ENCODE measurements at regions not wholly inside any gene's neighbourhood (a gene's known extent, or its start where the extent isn't known, plus 50 kb on each side); places are given as distances from the start of the nearest gene placed in this dataset.
"Not testable (repeated sequence)": the region's sequence is repeated elsewhere in the genome, so short reads cannot be mapped to it uniquely, and the experiment has no call there.

DNA sequence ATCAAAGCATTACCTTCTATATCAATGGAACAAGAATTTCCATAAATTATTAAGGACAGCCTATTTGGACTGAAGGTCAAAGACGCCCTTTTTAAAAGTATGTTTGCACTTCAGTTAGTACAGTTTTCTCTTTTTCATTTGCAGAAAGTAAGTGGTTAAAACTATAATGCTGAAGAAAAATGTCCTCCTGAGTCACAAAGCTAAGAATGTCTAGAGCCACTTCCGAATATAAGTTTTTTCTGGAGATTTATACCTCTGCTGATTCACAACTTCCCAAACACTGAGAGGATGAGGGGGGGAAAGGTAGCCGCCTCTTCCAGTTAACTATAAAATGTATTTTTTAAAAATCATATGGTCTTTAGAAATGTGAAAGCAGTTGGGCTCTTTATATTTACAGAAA lies 84.9 kb downstream of the DUSP6 start:
- Mint-ChIP-seq H3K27me3 (ENCODE audit: low read depth) (no peaks in the 10 kb centered on the region), H3K9me3 (peaks cover 15% of the 10 kb centered on the region), H3K27ac (no peak overlapping the region), H3K36me3 (peaks cover 5% of the 10 kb centered on the region), H3K4me1 (peaks cover 8% of the 10 kb centered on the region), H3K4me3 (no peak overlapping the region)
- TF ChIP-seq CTCF (IDR thresholded peaks at IDR 0.05; ENCODE audit: unreplicated experiment), result no peak
- no peak for DNase-seq (ENCODE audit: low spot score in 2 of 2, unreplicated experiment in 2 of 2)

- not testable (repeated sequence) for H3K27me3 Mint-ChIP-seq (ENCODE audit: low read depth); H3K36me3 Mint-ChIP-seq; H3K4me1 Mint-ChIP-seq; H3K4me3 Mint-ChIP-seq; DNase-seq (ENCODE audit: low spot score in 2 of 2, unreplicated experiment in 2 of 2); H3K27ac Mint-ChIP-seq
- peaks cover 11% of the 10 kb centered on the region for H3K9me3 Mint-ChIP-seq
These were observed 85.6 kb downstream of the DUSP6 start for GRCh38 chr12:89266574-89267188.

- Mint-ChIP-seq H3K36me3 (no peaks in the 10 kb centered on the region), H3K27me3 (ENCODE audit: low read depth) (no peaks in the 10 kb centered on the region), H3K4me1 (peaks cover 10% of the 10 kb centered on the region), H3K4me3 (no peak overlapping the region), H3K9me3 (no peaks in the 10 kb centered on the region), H3K27ac (no peak overlapping the region)
- no peak for DNase-seq (ENCODE audit: low spot score in 2 of 2, unreplicated experiment in 2 of 2)
- TF ChIP-seq CTCF (IDR thresholded peaks at IDR 0.05; ENCODE audit: unreplicated experiment), result no peak
These were observed 87.5 kb downstream of the DUSP6 start for GRCh38 chr12:89264837-89265236.

DNA sequence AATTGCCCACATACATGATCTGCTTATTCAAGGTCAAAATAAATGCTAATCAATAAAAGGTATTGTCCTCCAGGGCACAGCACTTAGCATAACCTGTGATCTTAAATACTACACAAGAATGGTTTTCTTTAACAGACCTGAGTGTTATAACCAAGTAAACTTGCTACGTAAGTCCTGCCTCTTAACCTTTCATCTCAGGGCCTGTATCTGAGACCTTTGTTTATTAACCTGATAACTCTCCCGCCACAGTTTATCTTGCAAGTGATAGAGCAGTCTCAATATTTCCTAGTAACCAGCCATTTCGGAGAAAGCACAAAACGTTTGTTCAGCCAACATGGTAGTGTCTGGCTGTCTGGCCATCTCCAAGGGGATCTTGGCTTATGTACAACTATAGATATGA lies 88.4 kb downstream of the DUSP6 start:
- Mint-ChIP-seq H3K4me3 (no peak overlapping the region), H3K9me3 (peaks cover 2% of the 10 kb centered on the region), H3K4me1 (peaks cover 10% of the 10 kb centered on the region), H3K27ac (no peak overlapping the region), H3K27me3 (ENCODE audit: low read depth) (no peaks in the 10 kb centered on the region), H3K36me3 (no peaks in the 10 kb centered on the region)
- DNase-seq (ENCODE audit: low spot score in 2 of 2, unreplicated experiment in 2 of 2), result no peak
- TF ChIP-seq CTCF (IDR thresholded peaks at IDR 0.05; ENCODE audit: unreplicated experiment), result no peak

- no peaks in the 10 kb centered on the region for H3K27me3 Mint-ChIP-seq (ENCODE audit: low read depth)
- H3K9me3 Mint-ChIP-seq, result peaks cover 11% of the 10 kb centered on the region
- TF ChIP-seq CTCF (IDR thresholded peaks at IDR 0.05; ENCODE audit: unreplicated experiment), result no peak
- H3K4me1 Mint-ChIP-seq, result peaks cover 10% of the 10 kb centered on the region
- no peaks in the 10 kb centered on the region for H3K36me3 Mint-ChIP-seq
- no peak overlapping the region for H3K27ac Mint-ChIP-seq
- H3K4me3 Mint-ChIP-seq, result no peak overlapping the region
- DNase-seq (ENCODE audit: low spot score in 2 of 2, unreplicated experiment in 2 of 2), result no peak
These were observed 89.3 kb downstream of the DUSP6 start for GRCh38 chr12:89262855-89263552.

DNA sequence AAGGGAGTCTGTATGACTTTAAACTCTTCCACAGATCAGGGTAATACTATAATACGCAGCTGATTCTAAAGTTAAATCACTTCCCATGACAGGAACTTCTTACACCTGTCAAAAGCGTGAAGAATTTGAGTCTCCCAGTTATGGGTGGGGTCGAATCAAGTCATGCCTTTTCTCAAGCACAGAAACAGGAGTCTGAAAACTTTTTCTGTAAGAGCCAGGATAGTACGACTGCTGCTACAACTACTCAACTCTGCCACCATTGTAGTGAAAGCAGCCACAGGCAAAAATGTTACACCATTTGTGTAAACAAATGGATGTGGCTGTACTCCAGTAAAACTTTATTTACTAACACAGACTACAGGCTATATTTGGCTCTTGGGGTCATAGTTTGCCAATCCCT lies 90.3 kb downstream of the DUSP6 start:
- Mint-ChIP-seq H3K27ac (no peak overlapping the region), H3K9me3 (peaks cover 14% of the 10 kb centered on the region), H3K4me1 (peaks cover 9% of the 10 kb centered on the region), H3K36me3 (no peaks in the 10 kb centered on the region), H3K27me3 (ENCODE audit: low read depth) (no peaks in the 10 kb centered on the region), H3K4me3 (no peak overlapping the region)
- no peak for TF ChIP-seq CTCF (IDR thresholded peaks at IDR 0.05; ENCODE audit: unreplicated experiment)
- no peak for DNase-seq (ENCODE audit: low spot score in 2 of 2, unreplicated experiment in 2 of 2)
